ENCODE measurements at regions not wholly inside any gene's neighbourhood (a gene's known extent, or its start where the extent isn't known, plus 50 kb on each side); places are given as distances from the start of the nearest gene placed in this dataset.
"Not testable (repeated sequence)": the region's sequence is repeated elsewhere in the genome, so short reads cannot be mapped to it uniquely, and the experiment has no call there.

DNA sequence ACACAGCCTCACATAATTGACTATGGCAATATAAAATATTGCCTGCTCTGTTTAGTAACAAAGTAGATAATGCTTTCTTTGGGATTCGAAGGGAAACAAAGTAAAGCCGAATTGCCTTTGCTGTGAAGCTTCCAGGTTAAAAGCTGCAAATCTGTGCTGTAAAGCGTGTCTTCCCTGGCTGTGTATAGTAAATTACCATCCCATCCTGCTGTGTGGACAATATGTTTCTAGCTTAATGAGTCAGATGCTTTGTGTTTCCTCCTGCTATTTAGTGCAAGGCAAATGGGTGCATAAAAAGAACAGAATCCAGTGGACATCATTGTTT is 265.1 kb downstream of the SOCS6 start:
- no peak for DNase-seq

DNA sequence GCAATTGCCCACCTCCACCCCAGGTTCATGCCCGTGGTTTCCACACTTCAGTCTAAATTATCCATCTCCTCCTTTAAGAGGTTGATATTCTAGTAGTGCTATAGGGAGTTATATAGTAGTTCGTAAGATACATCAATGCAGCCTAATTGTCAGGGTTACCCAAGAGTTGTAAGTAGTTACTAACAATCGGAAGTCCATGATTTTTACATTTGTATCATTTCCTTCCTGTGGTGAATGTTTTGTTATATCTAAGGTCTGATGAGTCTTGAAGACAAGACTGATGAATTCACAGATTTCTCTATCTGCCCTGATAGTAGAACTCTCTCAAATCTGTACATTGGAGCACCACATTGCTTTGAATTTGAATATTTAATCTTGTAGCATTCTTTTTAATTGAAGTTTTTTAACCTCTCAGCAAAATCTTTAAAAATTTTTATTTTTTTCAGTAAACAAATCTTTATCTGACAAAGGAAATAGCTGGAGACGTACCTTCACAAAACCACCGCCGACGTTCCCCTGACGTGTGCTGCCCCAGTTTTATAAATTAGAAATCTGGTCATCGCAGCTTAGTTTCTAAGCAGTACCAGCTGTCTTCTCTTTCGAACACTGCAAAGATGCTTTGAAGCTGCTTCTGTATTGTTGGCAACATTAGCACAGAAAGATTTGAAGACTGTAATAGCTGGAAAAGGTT is 264.5 kb downstream of the SOCS6 start:
- DNase-seq: no peak

DNA sequence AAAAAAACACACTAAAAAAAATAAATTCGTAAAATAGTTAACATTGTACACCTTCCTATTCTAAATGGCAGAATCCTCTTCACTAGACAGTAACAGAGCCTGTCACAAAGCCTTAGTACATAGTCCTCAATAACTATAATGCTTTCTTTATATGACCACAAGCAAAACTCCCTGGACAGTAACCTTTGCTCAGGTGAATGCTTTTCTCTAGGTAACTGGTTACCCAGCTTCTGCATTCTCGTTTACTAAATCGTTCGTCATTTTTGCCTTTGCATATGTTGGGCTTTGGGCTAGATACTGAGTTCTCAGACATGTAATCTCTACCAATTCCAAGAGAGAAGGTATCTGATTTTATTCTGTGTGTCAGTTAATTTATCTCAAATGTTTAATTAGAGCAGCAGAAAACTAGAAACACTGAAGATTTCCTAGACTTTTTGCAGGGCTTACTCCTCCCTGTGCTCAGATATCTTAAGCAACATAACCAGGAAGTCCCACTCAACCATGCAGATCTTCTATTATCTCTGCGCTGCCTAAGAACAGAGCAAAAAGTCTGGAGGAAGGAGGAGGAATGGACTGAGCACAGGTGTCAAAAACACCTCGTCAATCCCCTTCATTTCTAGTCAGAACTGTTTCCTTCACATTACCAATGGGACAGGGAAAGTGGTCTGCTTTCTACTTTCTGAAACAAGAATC is 247.7 kb downstream of the SOCS6 start:
- no peak for DNase-seq

DNA sequence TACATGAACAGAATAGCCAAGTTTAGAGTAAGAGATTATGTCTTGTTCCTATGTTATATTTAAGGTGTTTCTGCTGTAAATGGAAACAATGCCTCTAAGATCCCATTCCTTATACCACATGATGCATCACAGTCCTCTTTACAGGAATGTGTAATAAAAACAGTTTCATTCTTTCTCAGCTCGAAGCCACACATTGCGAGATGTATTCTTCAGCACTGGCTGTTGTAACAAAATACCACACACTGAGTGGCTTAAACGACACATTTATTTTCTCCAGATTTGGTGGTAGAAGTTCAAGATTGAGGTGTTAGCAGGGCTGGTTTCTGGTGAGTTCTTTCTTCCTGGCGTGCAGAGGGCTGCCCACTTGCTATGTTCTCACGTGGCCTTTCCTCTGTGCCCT is 246.2 kb downstream of the SOCS6 start:
- no peak for DNase-seq

DNA sequence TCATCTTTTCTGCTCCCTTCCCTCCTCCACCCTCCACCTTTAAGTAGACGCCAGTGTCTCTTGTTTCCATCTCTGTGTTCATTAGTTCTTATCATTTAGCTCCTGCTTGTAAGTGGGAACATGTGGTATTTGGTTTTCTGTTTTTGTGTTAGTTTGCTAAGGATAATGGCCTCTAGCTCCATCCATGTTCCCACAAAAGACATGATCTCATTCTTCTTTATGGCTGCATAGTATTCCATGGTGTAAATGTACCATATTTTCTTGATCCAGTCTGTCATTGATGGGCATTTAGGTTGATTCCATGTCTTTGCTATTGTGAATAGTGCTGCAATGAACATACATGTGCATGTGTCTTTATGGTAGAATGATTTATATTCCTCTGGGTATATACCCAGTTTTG is 236.5 kb downstream of the SOCS6 start:
- not testable (repeated sequence) for DNase-seq

DNA sequence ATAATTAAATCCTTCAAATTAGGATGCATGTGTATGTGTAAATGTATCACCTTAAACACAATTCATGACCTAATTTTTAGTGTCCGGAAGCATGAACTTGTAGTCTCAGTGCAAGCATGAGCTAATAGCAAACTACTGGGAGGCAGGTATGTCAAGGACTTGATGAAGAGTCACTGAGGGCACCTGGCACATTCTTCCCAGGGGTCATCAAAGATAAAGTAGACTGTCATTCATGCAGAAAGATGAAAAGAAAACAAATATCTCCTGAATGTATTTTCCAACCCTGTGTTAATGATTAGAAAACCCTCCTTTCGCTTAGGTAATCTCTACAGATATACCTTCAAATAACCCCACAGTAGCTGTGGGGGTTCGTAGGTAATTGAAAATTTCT is 234.9 kb downstream of the SOCS6 start:
- no peak for DNase-seq

DNA sequence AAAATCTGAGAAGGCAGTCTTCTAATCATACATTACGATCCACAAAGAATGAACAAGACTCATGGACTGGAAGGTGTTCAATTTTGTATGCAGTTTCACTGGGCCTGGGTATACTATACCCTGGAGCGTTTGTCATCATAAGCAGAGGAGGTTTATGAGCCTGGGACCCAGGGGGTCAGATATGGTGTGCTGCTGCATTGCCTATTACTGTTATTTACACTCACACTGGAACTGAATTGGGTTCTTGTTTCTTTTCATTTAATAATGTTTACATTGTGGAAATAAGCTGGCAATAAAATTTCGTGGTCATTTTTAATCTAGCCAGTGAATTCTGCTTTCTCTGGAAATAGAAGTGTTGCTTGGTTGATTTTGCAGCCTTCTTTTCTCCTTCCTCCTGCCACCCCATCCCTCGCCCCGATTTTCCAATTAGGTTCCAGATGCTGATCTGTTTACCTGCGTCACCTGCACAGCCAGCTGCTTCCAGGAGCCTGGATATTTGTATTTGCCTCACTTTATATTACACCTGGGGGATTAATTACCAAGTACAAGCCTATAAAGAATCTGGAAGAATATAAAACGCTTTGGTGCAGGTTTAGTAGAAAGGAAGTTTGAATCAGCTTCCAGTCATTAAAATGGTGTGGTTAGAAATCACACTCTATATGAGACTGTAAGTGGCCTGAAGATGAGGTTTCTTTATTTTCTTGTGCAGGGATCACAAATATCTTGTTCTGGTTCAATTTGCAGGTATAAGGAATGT is 234.4 kb downstream of the SOCS6 start:
- DNase-seq: peak; percentile 18

DNA sequence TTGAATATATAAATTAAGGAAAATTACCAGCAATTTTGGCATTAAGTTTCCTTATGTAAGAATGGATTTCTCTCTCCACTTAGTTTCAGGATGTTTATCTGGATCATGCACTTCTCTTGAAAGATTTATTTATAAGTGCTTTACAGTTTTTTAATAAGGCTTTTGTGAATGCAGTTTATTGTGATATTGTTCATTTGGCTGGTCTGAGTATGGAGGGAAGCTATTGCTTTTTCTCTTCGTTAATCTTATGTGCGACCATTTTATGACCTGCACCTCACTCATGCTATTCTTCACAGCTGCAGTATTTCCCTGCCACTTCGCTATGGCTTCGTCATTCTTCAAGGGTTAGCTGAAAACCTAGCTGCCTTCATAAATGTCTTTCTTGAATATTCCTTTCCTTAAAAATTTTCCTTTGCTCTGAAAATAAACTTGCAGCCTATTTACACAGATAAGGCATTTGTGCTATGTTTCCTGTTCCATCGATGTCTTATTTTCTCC is 233.4 kb downstream of the SOCS6 start:
- DNase-seq: no peak

DNA sequence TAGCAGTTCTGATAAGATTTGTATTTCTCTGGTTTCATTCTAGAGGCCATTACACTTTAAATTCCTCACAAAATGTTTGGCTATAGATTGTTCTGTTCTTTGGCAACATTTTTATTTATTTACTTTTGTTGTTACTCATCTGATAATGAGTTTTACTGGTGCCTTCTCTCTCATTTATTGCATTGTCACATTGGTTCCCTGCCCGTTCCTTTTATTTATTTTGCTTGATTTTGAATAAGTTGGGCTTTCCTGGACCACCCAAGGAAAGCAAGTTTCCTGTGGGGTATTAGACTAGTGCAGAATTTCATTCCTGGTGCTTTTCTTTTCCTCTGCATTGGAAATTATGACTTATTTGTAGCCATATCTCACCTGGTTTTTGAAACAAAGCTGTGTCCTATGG is 232.0 kb downstream of the SOCS6 start:
- no peak for DNase-seq

DNA sequence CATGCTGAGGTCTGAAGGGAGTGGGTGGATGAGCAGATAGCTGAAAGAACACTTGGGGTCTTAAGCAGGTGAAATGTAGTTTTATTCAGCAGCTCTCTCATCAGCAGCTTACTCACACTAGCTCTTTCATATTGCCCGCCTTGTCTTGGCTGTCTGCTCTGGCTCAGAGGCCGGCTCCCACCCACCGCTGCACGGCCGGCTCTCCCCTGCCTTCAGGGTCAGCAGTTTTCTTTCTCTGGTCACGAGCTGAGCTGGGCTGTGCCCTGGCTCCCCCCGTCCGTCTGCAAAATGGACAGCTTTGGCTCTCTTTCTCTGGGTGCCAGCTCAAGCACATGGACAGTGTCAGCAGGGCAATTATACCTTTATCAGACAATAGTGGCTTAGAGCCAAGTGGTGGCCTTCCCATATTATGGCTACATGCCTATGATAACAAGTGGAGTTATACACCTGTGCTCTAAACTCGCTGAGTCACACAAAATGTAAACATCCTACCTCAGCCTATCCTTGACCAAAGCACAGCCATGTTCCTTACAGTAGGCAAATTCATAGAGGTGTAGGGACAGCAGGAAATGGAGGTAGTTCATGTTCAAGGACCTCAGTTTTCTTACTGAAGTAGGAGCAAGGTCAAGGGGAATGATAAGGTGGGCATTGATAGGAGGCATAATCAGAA is 224.8 kb downstream of the SOCS6 start:
- DNase-seq: no peak

DNA sequence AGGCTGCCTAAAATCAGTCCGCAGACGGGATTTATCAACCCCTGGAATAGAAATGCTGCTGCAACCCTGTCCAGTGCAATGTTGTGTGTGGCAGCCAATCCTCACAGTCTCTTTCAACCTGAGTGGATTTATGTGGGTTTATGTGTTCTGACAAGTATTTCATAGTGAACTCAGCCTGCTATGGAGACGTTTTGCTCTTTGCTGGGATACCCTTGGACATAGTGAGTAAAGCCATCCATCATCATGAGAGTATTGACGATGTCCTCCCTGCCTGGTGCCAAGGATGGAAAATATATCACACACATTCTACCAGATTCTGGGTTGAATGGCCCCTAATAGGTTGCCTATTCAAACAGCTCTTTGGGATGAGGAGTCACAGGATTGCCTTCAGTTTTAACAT is 219.1 kb downstream of the SOCS6 start:
- no peak for DNase-seq

DNA sequence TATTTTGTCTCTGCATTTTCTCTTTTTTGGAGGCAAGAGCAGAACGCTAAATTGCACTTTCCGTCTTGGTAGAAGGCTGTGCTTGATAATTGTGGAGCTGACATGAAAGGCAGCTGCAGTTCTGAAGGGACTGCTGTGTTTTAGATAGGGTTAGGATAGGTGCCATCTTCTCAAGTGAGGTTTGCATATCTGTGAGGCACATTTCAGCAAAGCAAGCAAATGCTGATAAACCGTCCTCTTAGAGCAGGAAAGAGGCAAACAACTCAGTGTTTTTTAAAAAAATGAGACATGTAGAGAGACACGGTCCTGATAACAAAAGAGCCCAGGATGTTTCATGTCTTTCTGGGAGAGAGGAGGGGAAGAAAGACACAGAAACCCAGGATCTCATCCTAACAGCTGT is 217.7 kb downstream of the SOCS6 start:
- no peak for DNase-seq

DNA sequence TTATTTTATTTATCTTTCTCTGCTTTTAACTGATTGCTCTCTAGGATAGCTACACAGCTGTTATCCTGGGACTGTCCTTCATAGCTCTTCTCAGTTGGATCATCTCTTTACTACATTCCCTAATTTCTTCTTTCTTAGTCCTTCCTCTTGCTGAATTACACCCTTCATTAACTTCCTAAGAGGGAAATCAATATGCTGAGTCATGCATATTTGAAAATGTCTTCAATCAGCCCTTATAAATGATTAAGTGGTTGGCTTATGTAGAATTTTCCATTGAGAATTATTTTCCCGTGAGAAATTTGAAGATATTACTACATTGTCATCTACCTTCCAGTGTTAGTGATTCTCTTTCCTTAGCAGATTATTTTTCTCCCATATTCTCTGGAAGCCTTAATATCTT is 214.2 kb downstream of the SOCS6 start:
- DNase-seq: no peak

DNA sequence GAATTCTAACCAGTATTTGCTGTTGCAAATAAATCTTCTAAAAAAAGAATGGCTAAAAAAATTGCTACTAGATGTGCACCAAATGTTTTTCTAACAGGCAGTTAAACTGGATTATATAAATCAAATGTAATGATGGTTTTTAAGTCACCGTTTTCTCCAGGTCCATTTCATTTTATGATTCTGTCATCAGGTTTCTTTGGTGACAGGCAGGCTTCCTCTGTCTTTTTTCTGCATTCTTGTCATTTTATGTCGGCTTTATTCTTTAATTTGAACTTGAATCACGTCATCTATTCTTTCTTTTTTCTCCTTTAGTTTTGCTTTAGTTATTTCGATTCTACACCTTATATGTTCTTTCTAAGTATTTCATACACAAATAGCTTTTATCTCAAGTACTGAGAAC is 212.5 kb downstream of the SOCS6 start:
- no peak for DNase-seq

DNA sequence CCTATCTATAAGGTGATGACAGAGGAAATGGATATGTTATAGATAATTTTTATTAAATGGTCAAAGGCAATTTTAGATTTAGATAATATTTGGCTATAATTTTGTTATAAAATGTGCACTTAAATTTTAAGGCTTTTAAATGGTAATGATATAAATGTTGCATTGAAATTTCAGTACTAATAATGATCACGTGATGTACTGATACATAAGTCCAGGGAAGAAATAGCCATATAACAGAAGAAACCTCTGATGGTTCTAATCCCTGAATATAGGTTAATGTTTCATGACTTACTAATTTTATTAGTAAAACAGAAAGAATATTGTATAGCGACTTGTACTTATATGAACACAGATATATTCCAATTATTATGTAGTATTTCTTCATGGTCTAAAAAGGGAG is 211.9 kb downstream of the SOCS6 start:
- no peak for DNase-seq

DNA sequence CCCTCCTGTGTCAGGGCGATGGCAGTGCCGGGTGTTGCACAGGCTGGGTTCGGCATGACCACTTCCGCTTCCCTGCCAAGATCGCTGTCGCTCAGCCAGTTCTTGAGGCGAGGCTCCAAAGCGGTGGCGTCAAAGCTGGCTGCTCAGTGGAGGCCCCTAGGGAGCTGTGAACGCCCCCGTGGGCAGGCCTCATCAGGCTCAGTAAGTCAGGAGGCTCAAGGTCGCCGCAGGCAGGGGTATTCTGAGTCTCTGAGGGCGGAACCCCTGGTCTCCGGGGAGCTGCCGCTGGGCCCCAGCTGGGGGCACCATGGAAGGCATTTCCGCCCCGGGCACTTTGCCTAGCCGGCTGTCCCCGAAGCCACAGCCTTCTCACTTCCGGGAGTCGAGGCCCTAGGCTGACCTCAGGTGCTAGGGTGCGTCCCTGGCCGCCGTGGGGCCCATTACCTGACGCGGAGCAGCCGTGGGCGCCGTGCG is 210.4 kb downstream of the SOCS6 start:
- no peak for DNase-seq

DNA sequence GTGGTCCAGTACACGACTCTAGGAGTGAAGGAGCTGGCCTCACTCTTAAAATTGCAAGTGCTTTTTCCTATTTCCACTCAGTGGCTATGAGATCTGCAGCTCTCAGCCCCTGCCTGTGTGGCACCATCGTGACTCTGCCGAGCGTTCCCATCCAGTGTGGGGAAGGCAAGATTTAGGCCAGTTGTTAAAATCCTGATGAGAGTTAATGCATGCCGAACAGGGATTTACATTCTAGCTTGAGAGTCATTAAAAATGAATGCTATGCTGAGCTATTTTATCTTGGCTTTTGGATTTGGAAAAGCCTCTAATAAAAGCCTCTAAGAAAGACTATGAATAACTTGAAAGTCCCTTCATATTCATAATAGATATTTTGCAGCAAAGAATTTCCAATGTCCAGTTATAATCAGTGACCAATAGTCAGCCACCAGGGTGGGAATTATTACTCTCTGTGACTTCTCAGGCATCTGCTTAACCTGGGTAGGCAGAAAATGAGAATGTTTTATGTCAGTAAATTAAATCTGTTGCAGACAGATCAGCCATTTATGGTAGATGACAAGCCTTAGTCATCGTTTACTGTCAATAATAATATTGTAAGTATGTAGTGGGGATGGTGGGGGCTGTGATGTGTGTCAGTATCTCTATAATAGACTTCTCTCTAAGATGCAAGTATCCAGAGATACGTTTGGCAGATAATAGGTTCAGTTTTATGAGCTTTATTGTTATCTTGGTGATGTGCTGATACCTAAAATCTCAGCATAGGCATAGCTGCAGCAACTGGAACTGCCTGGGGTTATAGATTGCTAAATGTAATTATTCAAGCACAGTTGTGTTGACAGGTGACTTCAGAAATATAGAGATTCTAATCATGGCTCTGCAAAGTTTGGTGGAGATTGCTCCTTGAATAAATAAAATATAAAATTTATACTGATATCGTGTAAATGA is 207.8 kb downstream of the SOCS6 start:
- no peak for DNase-seq

DNA sequence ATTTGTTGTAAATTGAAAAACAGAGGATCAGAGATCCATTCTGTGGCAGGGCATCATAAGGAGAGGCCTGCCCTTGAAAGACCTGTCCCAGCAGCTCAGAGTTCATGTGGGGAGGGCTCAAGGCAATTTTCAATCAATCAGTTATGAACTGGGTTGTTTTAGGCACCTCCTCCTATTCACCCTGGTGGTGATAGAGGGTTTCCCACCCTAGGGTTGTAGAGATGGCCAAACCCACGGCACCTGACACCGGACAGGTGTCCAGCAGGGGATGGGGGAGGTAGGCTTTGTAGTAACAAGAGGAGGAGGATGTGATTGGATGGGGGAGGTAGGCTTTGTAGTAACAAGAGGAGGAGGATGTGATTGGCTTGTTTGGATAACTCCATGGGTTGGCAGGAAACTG is 205.7 kb downstream of the SOCS6 start:
- no peak for DNase-seq

DNA sequence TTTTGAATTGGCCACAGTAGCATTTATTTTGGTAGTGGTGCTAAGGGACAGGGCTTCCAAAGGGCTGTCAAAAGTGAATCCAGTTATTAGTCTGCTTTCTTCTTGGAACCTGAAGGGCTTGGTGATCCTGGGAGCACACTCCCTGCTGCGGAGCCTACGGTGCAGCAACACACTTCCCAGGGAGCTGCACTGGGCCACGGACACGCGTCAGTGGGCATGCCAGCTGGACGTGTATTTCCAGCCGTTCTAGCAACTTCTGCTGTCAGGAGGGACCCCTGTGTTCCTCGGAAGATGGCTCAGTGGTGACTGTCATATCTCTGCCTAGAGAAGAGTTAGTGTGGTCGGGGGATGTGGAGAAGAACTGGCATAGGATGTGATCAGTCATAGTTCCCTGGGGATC is 204.6 kb downstream of the SOCS6 start:
- DNase-seq: no peak

DNA sequence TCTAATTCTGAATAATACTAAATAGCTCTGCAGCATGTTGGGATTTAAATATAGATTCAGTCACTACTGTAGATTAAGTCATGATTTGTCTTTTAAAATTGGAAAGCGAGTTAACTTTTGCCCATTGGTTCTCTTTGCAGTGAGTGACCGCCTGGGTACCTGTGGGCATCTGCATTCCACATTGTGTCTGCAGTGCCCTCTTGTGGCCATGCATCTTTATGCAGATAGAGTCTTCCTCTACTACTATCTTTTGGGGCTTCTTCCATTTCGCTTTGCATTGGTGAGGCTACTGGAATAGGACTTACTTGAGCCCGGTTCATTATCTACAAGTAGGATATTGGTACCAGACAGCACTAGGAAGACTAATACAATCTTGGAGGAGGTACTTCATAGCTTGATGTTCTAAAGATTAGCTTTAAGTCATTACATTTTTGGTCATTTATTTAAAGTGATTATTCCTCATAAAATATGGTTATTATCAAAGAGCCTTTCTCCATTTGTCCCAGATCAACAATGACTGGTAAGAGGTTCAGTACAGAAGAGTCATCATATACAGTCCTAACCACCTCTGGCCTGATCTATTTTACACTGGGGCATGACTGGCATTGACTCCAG is 203.0 kb downstream of the SOCS6 start:
- DNase-seq: no peak

DNA sequence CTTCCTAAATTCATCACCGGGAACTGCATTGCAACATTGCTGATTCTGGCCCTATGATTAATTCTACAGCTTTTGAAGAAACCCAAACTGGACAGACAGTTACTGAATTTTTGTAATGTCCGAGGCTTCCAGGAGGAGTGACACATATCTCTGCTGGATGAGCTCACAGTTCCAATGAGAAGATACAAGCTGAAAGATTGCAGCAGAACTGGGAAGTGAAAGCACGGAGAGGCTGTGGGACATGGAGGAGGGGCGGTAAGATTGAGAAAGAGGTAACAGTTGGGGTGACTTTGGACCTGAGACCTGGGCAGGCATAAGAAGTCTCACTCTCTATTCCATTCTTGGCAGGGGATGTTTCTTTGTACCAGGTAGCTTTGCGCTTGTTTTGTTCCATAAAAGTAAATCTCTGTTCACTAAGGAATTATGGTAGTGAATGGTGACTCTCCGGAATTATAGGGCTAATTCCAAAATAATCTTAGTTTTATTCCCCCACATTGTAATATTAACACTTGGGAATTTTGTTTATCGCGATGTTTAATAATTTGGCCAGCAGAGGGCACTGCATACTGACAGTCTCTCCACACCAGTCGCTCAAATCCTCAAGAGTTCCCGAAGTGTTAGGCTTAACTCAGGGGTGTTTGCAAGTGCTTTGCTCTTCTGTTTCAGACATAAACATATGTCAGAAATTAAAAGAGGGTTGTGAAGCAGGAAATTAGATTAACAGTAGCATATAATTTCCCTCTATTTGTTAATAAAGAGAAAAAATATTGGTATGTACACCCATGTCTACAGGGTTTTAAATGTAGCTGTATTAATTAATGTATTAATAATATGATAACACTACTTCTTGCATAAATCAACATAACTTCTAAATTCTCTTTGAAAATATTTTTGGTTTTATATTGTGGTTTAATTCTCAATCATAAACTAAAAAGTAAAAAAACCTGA is 201.4 kb downstream of the SOCS6 start:
- DNase-seq: no peak
